BE2C (cell line): ENCODE measurements at regions not wholly inside any gene's neighbourhood (a gene's known extent, or its start where the extent isn't known, plus 50 kb on each side); places are given as distances from the start of the nearest gene placed in this dataset.

Experiments
- DNase-seq: peaks from one replicate; pipeline ENCODE4 v3.0.0-alpha.2; 2020
- H3K27me3 ChIP-seq: fragments of 250-450 bp; sonication (Bioruptor Pico); 2 replicates; pipeline ENCODE4 v1.5.1; 2020; ENCODE audit warnings: mild to moderate bottlenecking
- H3K36me3 ChIP-seq: fragments of 250-450 bp; sonication (Bioruptor Pico); 2 replicates; pipeline ENCODE4 v1.5.1; 2020; ENCODE audit warnings: mild to moderate bottlenecking
- H3K4me1 ChIP-seq: fragments of 250-450 bp; sonication (Bioruptor Pico); 2 replicates; pipeline ENCODE4 v1.5.1; 2020
- H3K4me3 ChIP-seq: 2 replicates; pipeline ENCODE4 v1.5.1; 2011; ENCODE audit warnings: low read depth, low read length
- H3K9me3 ChIP-seq: fragments of 250-450 bp; sonication (Bioruptor Pico); 2 replicates; pipeline ENCODE4 v1.5.1; 2020
- TF ChIP-seq, protein P1 (sequence below): IDR thresholded peaks from 2 replicates; pipeline ENCODE4 v1.5.1; 2012; ENCODE audit warnings: mild to moderate bottlenecking, low read depth, low read length

- Histone ChIP-seq H3K36me3 (no peaks in the 10 kb centered on the region), H3K27me3 (no peaks in the 10 kb centered on the region), H3K9me3 (no peaks in the 10 kb centered on the region; the same call in 1 of the 2 replicates), H3K4me3 (no peak overlapping the region), H3K4me1 (no peaks in the 10 kb centered on the region)
- TF ChIP-seq, protein P1, sequence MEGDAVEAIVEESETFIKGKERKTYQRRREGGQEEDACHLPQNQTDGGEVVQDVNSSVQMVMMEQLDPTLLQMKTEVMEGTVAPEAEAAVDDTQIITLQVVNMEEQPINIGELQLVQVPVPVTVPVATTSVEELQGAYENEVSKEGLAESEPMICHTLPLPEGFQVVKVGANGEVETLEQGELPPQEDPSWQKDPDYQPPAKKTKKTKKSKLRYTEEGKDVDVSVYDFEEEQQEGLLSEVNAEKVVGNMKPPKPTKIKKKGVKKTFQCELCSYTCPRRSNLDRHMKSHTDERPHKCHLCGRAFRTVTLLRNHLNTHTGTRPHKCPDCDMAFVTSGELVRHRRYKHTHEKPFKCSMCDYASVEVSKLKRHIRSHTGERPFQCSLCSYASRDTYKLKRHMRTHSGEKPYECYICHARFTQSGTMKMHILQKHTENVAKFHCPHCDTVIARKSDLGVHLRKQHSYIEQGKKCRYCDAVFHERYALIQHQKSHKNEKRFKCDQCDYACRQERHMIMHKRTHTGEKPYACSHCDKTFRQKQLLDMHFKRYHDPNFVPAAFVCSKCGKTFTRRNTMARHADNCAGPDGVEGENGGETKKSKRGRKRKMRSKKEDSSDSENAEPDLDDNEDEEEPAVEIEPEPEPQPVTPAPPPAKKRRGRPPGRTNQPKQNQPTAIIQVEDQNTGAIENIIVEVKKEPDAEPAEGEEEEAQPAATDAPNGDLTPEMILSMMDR = no peak
- DNase-seq = no peak
Observed at GRCh38 chr5:67669916-67670315, 473.3 kb upstream of the CD180 start.

DNA sequence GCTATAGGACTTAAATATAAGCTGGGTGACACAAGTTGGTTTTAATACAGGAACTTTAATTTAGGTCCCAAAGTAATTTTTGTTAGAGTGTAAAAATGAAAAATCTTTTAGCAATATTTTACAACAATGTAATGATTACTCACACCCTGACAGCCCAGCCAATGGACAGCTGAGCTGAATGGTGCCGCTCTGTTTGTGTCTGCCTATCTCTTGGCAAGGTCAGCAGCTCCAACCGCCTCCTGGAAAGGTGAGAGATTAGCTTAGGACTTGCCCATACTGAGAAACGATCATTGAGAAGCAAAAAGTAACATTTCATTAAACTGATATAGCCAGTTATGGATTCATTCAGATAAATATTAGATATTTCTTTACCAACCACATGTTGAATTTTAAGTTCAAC lies 463.6 kb upstream of the CD180 start:
- Histone ChIP-seq H3K4me1 (no peaks in the 10 kb centered on the region; the same call in 1 of the 2 replicates), H3K36me3 (no peaks in the 10 kb centered on the region), H3K27me3 (no peaks in the 10 kb centered on the region), H3K4me3 (no peak overlapping the region), H3K9me3 (no peaks in the 10 kb centered on the region)
- no peak for DNase-seq
- TF ChIP-seq, protein P1 = no peak

GRCh38 chr5:67659288-67659687 lies 462.7 kb upstream of the CD180 start:
- TF ChIP-seq, protein P1 = no peak
- DNase-seq = no peak
- no peak overlapping the region for H3K4me3 ChIP-seq
- H3K9me3 ChIP-seq = no peaks in the 10 kb centered on the region
- no peaks in the 10 kb centered on the region; the same call in 1 of the 2 replicates for H3K4me1 ChIP-seq
- no peaks in the 10 kb centered on the region for H3K36me3 ChIP-seq
- no peaks in the 10 kb centered on the region for H3K27me3 ChIP-seq

DNA sequence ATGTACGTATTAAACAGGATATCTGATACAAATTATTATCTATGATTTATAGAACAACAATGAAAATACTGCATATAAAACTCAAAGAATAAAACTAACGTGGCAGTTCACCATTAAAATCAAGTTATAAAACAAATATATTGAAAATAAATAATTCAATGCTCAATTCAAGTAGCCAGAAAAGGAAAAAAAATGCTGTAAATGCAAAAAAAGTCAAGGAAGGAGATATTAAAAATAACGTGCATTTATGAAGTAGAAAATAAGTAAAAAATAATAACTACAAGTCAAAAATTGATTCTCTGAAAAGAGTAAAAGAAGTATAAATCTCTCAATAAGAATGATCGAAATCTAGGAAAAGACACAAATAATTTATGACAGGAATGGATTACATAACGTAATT lies 460.5 kb upstream of the CD180 start:
- TF ChIP-seq, protein P1 = no peak
- DNase-seq = no peak
- H3K9me3 ChIP-seq = no peaks in the 10 kb centered on the region
- H3K4me3 ChIP-seq = no peak overlapping the region
- no peaks in the 10 kb centered on the region for H3K36me3 ChIP-seq
- H3K27me3 ChIP-seq = no peaks in the 10 kb centered on the region
- H3K4me1 ChIP-seq = no peaks in the 10 kb centered on the region; the same call in 1 of the 2 replicates

- Histone ChIP-seq H3K9me3 (no peaks in the 10 kb centered on the region), H3K4me1 (no peaks in the 10 kb centered on the region), H3K36me3 (no peaks in the 10 kb centered on the region), H3K4me3 (no peak overlapping the region), H3K27me3 (no peaks in the 10 kb centered on the region)
- DNase-seq = no peak
- TF ChIP-seq, protein P1 = no peak
Observed at GRCh38 chr5:67652201-67652600, 455.6 kb upstream of the CD180 start.

DNA sequence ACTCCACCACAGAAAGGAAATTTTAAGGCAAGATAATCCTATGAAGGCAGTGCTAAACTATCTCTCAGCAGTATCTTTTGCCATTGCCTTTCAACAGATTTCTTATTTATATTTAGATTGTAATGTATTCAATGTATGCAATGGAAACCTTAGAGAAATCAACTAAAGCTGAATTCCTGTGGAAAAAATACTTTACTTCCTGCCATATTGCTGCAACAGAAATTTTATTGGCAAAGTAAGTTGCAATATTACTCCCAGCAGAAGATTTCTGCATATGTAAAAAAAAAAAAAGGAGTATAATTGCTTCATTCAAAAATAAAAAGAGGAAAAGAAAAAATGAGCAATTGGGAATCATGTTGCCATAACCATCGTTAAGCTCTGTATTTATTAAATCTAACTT lies 454.6 kb upstream of the CD180 start:
- DNase-seq = no peak

More for the DNA sequence above, 454.6 kb upstream of the CD180 start:
- TF ChIP-seq, protein P1 = no peak
- Histone ChIP-seq H3K9me3 (no peaks in the 10 kb centered on the region), H3K36me3 (no peaks in the 10 kb centered on the region), H3K4me3 (no peak overlapping the region), H3K27me3 (no peaks in the 10 kb centered on the region), H3K4me1 (no peaks in the 10 kb centered on the region)
